Suprapubic skin (tissue), 4 donors: ENCODE measurements at regions not wholly inside any gene's neighbourhood (a gene's known extent, or its start where the extent isn't known, plus 50 kb on each side); places are given as distances from the start of the nearest gene placed in this dataset.

Experiments
- DNase-seq, 2 donors: peaks; one replicate each; pipeline ENCODE4 v3.0.0-alpha.2; 2019; ENCODE audit warnings: low spot score in 2 of 2
- H3K27ac ChIP-seq: fragments of 200-600 bp; sonication (generic); one replicate; pipeline ENCODE4 v1.5.1; 2019
- H3K27me3 ChIP-seq: fragments of 200-600 bp; sonication (generic); one replicate; pipeline ENCODE4 v1.5.1; 2019
- H3K36me3 ChIP-seq: fragments of 200-600 bp; sonication (generic); one replicate; pipeline ENCODE4 v1.5.1; 2019
- H3K4me1 ChIP-seq: fragments of 200-600 bp; sonication (generic); one replicate; pipeline ENCODE4 v1.5.1; 2019
- H3K4me3 ChIP-seq: fragments of 200-600 bp; sonication (generic); one replicate; pipeline ENCODE4 v1.5.1; 2019; ENCODE audit warnings: mild to moderate bottlenecking
- H3K9me3 ChIP-seq: fragments of 200-600 bp; sonication (generic); one replicate; pipeline ENCODE4 v1.5.1; 2019
- CTCF ChIP-seq, 2 donors: fragments of 200-600 bp in 1 of 2; fragments of 450-650 bp in 1 of 2; sonication (generic) in 1 of 2; IDR thresholded peaks; one replicate each; pipeline ENCODE4 v1.5.1; 2016 to 2019; ENCODE audit warnings: antibody characterized with exemption in 2 of 2, mild to moderate bottlenecking in 1 of 2, moderate library complexity in 1 of 2
- EP300 ChIP-seq: sonication (generic); formaldehyde crosslinking; IDR thresholded peaks from one replicate; pipeline ENCODE4 v1.6.1; 2017; ENCODE audit warnings: antibody characterized with exemption
- POLR2A ChIP-seq, 2 donors: fragments of 450-650 bp; IDR thresholded peaks; one replicate each; pipeline ENCODE4 v1.6.1; 2017; ENCODE audit warnings: antibody characterized with exemption in 2 of 2, mild to moderate bottlenecking in 2 of 2, moderate library complexity in 2 of 2
- POLR2AphosphoS5 ChIP-seq, 3 donors: sonication (generic); formaldehyde crosslinking; IDR thresholded peaks; one replicate each; pipeline ENCODE4 v1.6.1; 2017; ENCODE audit warnings: antibody characterized with exemption in 3 of 3
- WGBS: methylation state at CpG from one replicate; pipeline ENCODE4 v1.1.5; 2018; 5-methylcytosine and 5-hydroxymethylcytosine counted together

- no peaks in the 10 kb centered on the region for H3K36me3 ChIP-seq
- H3K27ac ChIP-seq: no peak overlapping the region
- H3K9me3 ChIP-seq: no peaks in the 10 kb centered on the region
- no peak for DNase-seq
- WGBS: 53% methylated on average over 2 of the region's 2 CpGs
- H3K4me3 ChIP-seq: no peak overlapping the region
- H3K27me3 ChIP-seq: no peaks in the 10 kb centered on the region
- TF ChIP-seq POLR2A (IDR thresholded peaks at IDR 0.05) (no peak), POLR2AphosphoS5 (IDR thresholded peaks at IDR 0.05) (no peak), EP300 (no peak), CTCF (IDR thresholded peaks at IDR 0.05) (no peak)
- no peaks in the 10 kb centered on the region for H3K4me1 ChIP-seq
These were observed 216.9 kb upstream of the ARG1 start for GRCh38 chr6:131356161-131356560.

GRCh38 chr6:131357501-131357900 is 215.5 kb upstream of the ARG1 start:
- H3K9me3 ChIP-seq: no peaks in the 10 kb centered on the region
- WGBS: 79% methylated on average over 2 of the region's 2 CpGs

GRCh38 chr6:131362070-131362469 is 211.0 kb upstream of the ARG1 start:
- TF ChIP-seq POLR2AphosphoS5 (IDR thresholded peaks at IDR 0.05) (no peak), EP300 (no peak), CTCF (IDR thresholded peaks at IDR 0.05) (no peak), POLR2A (IDR thresholded peaks at IDR 0.05) (no peak)
- Histone ChIP-seq H3K4me3 (no peak overlapping the region), H3K9me3 (no peaks in the 10 kb centered on the region), H3K27ac (no peak overlapping the region), H3K36me3 (no peaks in the 10 kb centered on the region), H3K27me3 (no peaks in the 10 kb centered on the region), H3K4me1 (no peaks in the 10 kb centered on the region)
- 80% methylated on average over 4 of the region's 4 CpGs for WGBS
- no peak for DNase-seq

More at GRCh38 chr6:131357501-131357900, 215.5 kb upstream of the ARG1 start:
- Histone ChIP-seq H3K27me3 (no peaks in the 10 kb centered on the region), H3K4me3 (no peak overlapping the region), H3K36me3 (no peaks in the 10 kb centered on the region), H3K4me1 (no peaks in the 10 kb centered on the region), H3K27ac (no peak overlapping the region)
- no peak for TF ChIP-seq POLR2A (IDR thresholded peaks at IDR 0.05)
- TF ChIP-seq CTCF (IDR thresholded peaks at IDR 0.05): no peak
- TF ChIP-seq POLR2AphosphoS5 (IDR thresholded peaks at IDR 0.05): no peak
- TF ChIP-seq EP300: no peak
- DNase-seq: no peak

GRCh38 chr6:131362696-131363095 is 210.3 kb upstream of the ARG1 start:
- no peak overlapping the region for H3K27ac ChIP-seq
- H3K9me3 ChIP-seq: no peaks in the 10 kb centered on the region
- TF ChIP-seq POLR2A (IDR thresholded peaks at IDR 0.05): no peak
- TF ChIP-seq EP300: no peak
- no peak for TF ChIP-seq CTCF (IDR thresholded peaks at IDR 0.05)
- WGBS: 90% methylated on average over 8 of the region's 8 CpGs
- H3K4me3 ChIP-seq: no peak overlapping the region
- no peaks in the 10 kb centered on the region for H3K27me3 ChIP-seq
- DNase-seq: no peak
- no peaks in the 10 kb centered on the region for H3K4me1 ChIP-seq
- no peaks in the 10 kb centered on the region for H3K36me3 ChIP-seq

GRCh38 chr6:131363947-131364834 is 208.8 kb upstream of the ARG1 start:
- TF ChIP-seq EP300 (no peak), POLR2AphosphoS5 (IDR thresholded peaks at IDR 0.05) (no peak)
- Histone ChIP-seq H3K27ac (no peak overlapping the region), H3K27me3 (no peaks in the 10 kb centered on the region), H3K9me3 (no peaks in the 10 kb centered on the region), H3K4me3 (no peak overlapping the region), H3K36me3 (no peaks in the 10 kb centered on the region), H3K4me1 (peaks cover 5% of the 10 kb centered on the region)
- DNase-seq: no peak
- WGBS: 88% methylated on average over 1 of the region's 1 CpG
